Neural progenitor cell (in vitro differentiated cells): ENCODE measurements at regions not wholly inside any gene's neighbourhood (a gene's known extent, or its start where the extent isn't known, plus 50 kb on each side); places are given as distances from the start of the nearest gene placed in this dataset.

Experiments used
- CTCF ChIP-seq: fragments of 200-600 bp; sonication (generic); IDR thresholded peaks from 2 replicates; pipeline ENCODE4 v1.5.1; 2017; ENCODE audit warnings: antibody characterized with exemption, mild to moderate bottlenecking
- EZH2phosphoT487 ChIP-seq: fragments of 200-600 bp; sonication (generic); IDR thresholded peaks from 2 replicates; pipeline ENCODE4 v1.6.1; 2017; ENCODE audit warnings: antibody characterized with exemption

GRCh38 chr13:99120751-99121150 lies 79.9 kb upstream of the UBAC2 start:
- TF ChIP-seq CTCF, result no peak
- no peak for TF ChIP-seq EZH2phosphoT487
